Gastrocnemius medialis (tissue), 4 donors: ENCODE measurements at regions not wholly inside any gene's neighbourhood (a gene's known extent, or its start where the extent isn't known, plus 50 kb on each side); places are given as distances from the start of the nearest gene placed in this dataset.

ENCODE experiments used
- ATAC-seq, 2 donors: fragments of 150-250 bp; one replicate each; pipeline ENCODE4 v1.9.1; 2016
- DNase-seq, 2 donors: peaks; one replicate each; pipeline ENCODE4 v3.0.0-alpha.2; 2019
- H3K27ac ChIP-seq, 4 donors: fragments of 200-600 bp; sonication (generic); 1 replicate in 1 of 4; 2 replicates in 3 of 4; pipeline ENCODE4 v1.5.1; 2016 to 2018; ENCODE audit warnings: mild to moderate bottlenecking in 2 of 4, moderate library complexity in 1 of 4
- H3K27me3 ChIP-seq, 3 donors: fragments of 200-600 bp; sonication (generic) in 2 of 3; 1 replicate in 1 of 3; 2 replicates in 2 of 3; pipeline versions ENCODE4 v1.5.1 to v1.6.0; 2016 to 2019; ENCODE audit warnings: mild to moderate bottlenecking in 1 of 3, moderate library complexity in 1 of 3
- H3K36me3 ChIP-seq, 2 donors: fragments of 200-600 bp; sonication (generic) in 1 of 2; one replicate each; pipeline ENCODE4 v1.5.1; 2017 to 2018
- H3K4me1 ChIP-seq, 2 donors: fragments of 200-600 bp; sonication (generic) in 1 of 2; one replicate each; pipeline ENCODE4 v1.5.1; 2016 to 2017; ENCODE audit warnings: mild to moderate bottlenecking in 2 of 2
- H3K4me3 ChIP-seq, 4 donors: fragments of 200-600 bp; sonication (generic) in 3 of 4; 1 replicate in 1 of 4; 2 replicates in 3 of 4; pipeline ENCODE4 v1.5.1; 2016 to 2019; ENCODE audit warnings: mild to moderate bottlenecking in 2 of 4
- H3K9me3 ChIP-seq, 3 donors: fragments of 200-600 bp; sonication (generic) in 2 of 3; 1 replicate in 1 of 3; 2 replicates in 2 of 3; pipeline ENCODE4 v1.5.1; 2016 to 2019
- CTCF ChIP-seq, 5 experiments: fragments of 450-650 bp in 3 of 5; fragments of 200-600 bp in 2 of 5; sonication (generic) in 2 of 5; IDR thresholded peaks in 4 of 5; conservative IDR thresholded peaks in 1 of 5; 1 replicate in 4 of 5; 2 replicates in 1 of 5; pipeline ENCODE4 v1.5.1; 2016 to 2019; ENCODE audit warnings: antibody characterized with exemption in 5 of 5, mild to moderate bottlenecking in 3 of 5, moderate library complexity in 3 of 5
- POLR2A ChIP-seq, 2 donors: fragments of 450-650 bp; IDR thresholded peaks; one replicate each; pipeline ENCODE4 v1.6.1; 2017; ENCODE audit warnings: antibody characterized with exemption in 2 of 2, mild to moderate bottlenecking in 2 of 2, moderate library complexity in 2 of 2
- in situ Hi-C, 4 donors: fragments of 200-750 bp; cut with MboI; loops; one replicate each; pipeline versions ENCODE4 v1.15.0 to v1.8.0; 2017; ENCODE audit warnings: low sequenced_read_pairs in 4 of 4
- intact Hi-C: fragments of 100-400 bp; cut with DNase I; formaldehyde crosslinking; loops from one replicate; pipeline ENCODE4 v1.15.1; 2023; ENCODE audit warnings: low total_unique reads

- no peaks in the 10 kb centered on the region for H3K27me3 ChIP-seq
- H3K4me1 ChIP-seq = no peaks in the 10 kb centered on the region
- DNase-seq = no peak
- TF ChIP-seq POLR2A (IDR thresholded peaks at IDR 0.05) (no peak), CTCF (IDR thresholded peaks at IDR 0.05 in 4 of 5, conservative IDR thresholded peaks at IDR 0.05 in 1 of 5) (no peak)
- no peaks in the 10 kb centered on the region for H3K9me3 ChIP-seq
- intact Hi-C loops = no loop called here
- in situ Hi-C loops = no loop called here
- H3K4me3 ChIP-seq = no peak overlapping the region
- no peak overlapping the region for H3K27ac ChIP-seq
- ATAC-seq = no peak
- H3K36me3 ChIP-seq = no peaks in the 10 kb centered on the region
Measured at GRCh38 chr5:88539693-88540365, 271.2 kb upstream of the TMEM161B start.

GRCh38 chr5:88539026-88539425 is 270.4 kb upstream of the TMEM161B start:
- ATAC-seq (no peak), DNase-seq (no peak)
- Histone ChIP-seq H3K4me1 (no peaks in the 10 kb centered on the region), H3K36me3 (no peaks in the 10 kb centered on the region), H3K9me3 (no peaks in the 10 kb centered on the region), H3K27me3 (no peaks in the 10 kb centered on the region), H3K27ac (no peak overlapping the region), H3K4me3 (no peak overlapping the region)
- in situ Hi-C loops = no loop called here
- TF ChIP-seq CTCF (IDR thresholded peaks at IDR 0.05 in 4 of 5, conservative IDR thresholded peaks at IDR 0.05 in 1 of 5) (no peak), POLR2A (IDR thresholded peaks at IDR 0.05) (no peak)
- intact Hi-C loops = no loop called here

GRCh38 chr5:88536146-88536545 is 267.5 kb upstream of the TMEM161B start:
- ATAC-seq = no peak
- H3K4me3 ChIP-seq = no peak overlapping the region
- intact Hi-C loops = no loop called here

GRCh38 chr5:88524941-88525340 is 256.3 kb upstream of the TMEM161B start:
- Histone ChIP-seq H3K9me3 (no peaks in the 10 kb centered on the region), H3K36me3 (no peaks in the 10 kb centered on the region), H3K4me3 (no peak overlapping the region), H3K27me3 (no peaks in the 10 kb centered on the region), H3K4me1 (no peaks in the 10 kb centered on the region), H3K27ac (no peak overlapping the region)
- no peak for TF ChIP-seq CTCF (IDR thresholded peaks at IDR 0.05 in 4 of 5, conservative IDR thresholded peaks at IDR 0.05 in 1 of 5)
- no peak for ATAC-seq
- intact Hi-C loops = no loop called here
- DNase-seq = no peak
- in situ Hi-C loops = no loop called here

More at GRCh38 chr5:88536146-88536545, 267.5 kb upstream of the TMEM161B start:
- in situ Hi-C loops = no loop called here
- DNase-seq = no peak
- TF ChIP-seq POLR2A (IDR thresholded peaks at IDR 0.05) = no peak
- no peak for TF ChIP-seq CTCF (IDR thresholded peaks at IDR 0.05 in 4 of 5, conservative IDR thresholded peaks at IDR 0.05 in 1 of 5)
- Histone ChIP-seq H3K27me3 (no peaks in the 10 kb centered on the region), H3K4me1 (no peaks in the 10 kb centered on the region), H3K27ac (no peak overlapping the region), H3K36me3 (no peaks in the 10 kb centered on the region), H3K9me3 (no peaks in the 10 kb centered on the region)

GRCh38 chr5:88519066-88519465 is 250.4 kb upstream of the TMEM161B start:
- Histone ChIP-seq H3K27me3 (no peaks in the 10 kb centered on the region), H3K27ac (no peak overlapping the region), H3K4me1 (no peaks in the 10 kb centered on the region), H3K4me3 (no peak overlapping the region), H3K36me3 (no peaks in the 10 kb centered on the region), H3K9me3 (no peaks in the 10 kb centered on the region)
- TF ChIP-seq POLR2A (IDR thresholded peaks at IDR 0.05) (no peak), CTCF (IDR thresholded peaks at IDR 0.05 in 4 of 5, conservative IDR thresholded peaks at IDR 0.05 in 1 of 5) (no peak)
- no peak for DNase-seq
- intact Hi-C loops = no loop called here
- in situ Hi-C loops = no loop called here
- no peak for ATAC-seq
